H1 (cell line): ENCODE measurements at regions not wholly inside any gene's neighbourhood (a gene's known extent, or its start where the extent isn't known, plus 50 kb on each side); places are given as distances from the start of the nearest gene placed in this dataset.

ENCODE experiments used
- CTCF ChIA-PET: fragments of 300-600 bp; sonication (Branson Sonifier 250); formaldehyde crosslinking; loops from one replicate; lab custom pipeline; 2021; ENCODE audit not compliant: partially characterized antibody; lab: Charles Lee
- POLR2A ChIA-PET: fragments of 300-600 bp; sonication (Branson Sonifier 250); formaldehyde crosslinking; loops from one replicate; lab custom pipeline; 2021; ENCODE audit warnings: inconsistent platforms; ENCODE audit not compliant: partially characterized antibody; lab: Charles Lee
- DNase-seq, 2 experiments: peaks; one replicate each; pipeline versions ENCODE4 v3.0.0 to v3.0.0-alpha.2; 2010 to 2022; ENCODE audit warnings: low spot score in 2 of 2, low read depth in 1 of 2, mixed read lengths in 1 of 2
- FAIRE-seq: peaks from 2 replicates; lab custom pipeline; 2011; peaks lifted over from hg19 to GRCh38; lab: Jason Lieb, UNC
- H2AFZ ChIP-seq: 2 replicates; pipeline ENCODE4 v1.8.1; 2012; ENCODE audit warnings: low read length, inconsistent platforms
- H2AK5ac ChIP-seq: 2 replicates; pipeline ENCODE4 v1.6.1; 2013; ENCODE audit warnings: low read depth, low read length
- H2BK120ac ChIP-seq: replicated peaks from 2 replicates; pipeline ENCODE3; 2013; ENCODE audit warnings: low read depth, low read length, inconsistent platforms
- H2BK12ac ChIP-seq: 2 replicates; pipeline ENCODE4 v1.6.1; 2013; ENCODE audit warnings: low read depth, low read length
- H2BK15ac ChIP-seq: 2 replicates; pipeline ENCODE4 v1.6.1; 2013; ENCODE audit warnings: low read length
- H2BK20ac ChIP-seq: 2 replicates; pipeline ENCODE4 v1.6.1; 2013; ENCODE audit warnings: low read length
- H2BK5ac ChIP-seq: 2 replicates; pipeline ENCODE4 v1.6.1; 2013; ENCODE audit warnings: low read depth, low read length
- H3K14ac ChIP-seq: 2 replicates; pipeline ENCODE4 v1.6.1; 2013; ENCODE audit warnings: inconsistent platforms; ENCODE audit not compliant: insufficient read length
- H3K18ac ChIP-seq: 2 replicates; pipeline ENCODE4 v1.6.1; 2013; ENCODE audit warnings: low read length; ENCODE audit errors: extremely low read depth
- H3K23ac ChIP-seq: 2 replicates; pipeline ENCODE4 v1.6.1; 2013; ENCODE audit warnings: inconsistent platforms; ENCODE audit not compliant: insufficient read length
- H3K23me2 ChIP-seq: 2 replicates; pipeline ENCODE4 v1.6.1; 2013; ENCODE audit warnings: low read depth, low read length
- H3K27ac ChIP-seq: 2 replicates; pipeline ENCODE4 v1.6.1; 2011; ENCODE audit warnings: low read depth, low read length, inconsistent platforms
- H3K27me3 ChIP-seq, 4 experiments: replicated peaks in 1 of 4; 1 replicate in 1 of 4; 2 replicates in 3 of 4; pipeline versions ENCODE4 v1.6.1 to v1.8.1; 2011 to 2013; ENCODE audit warnings: low read length in 3 of 4, mild to moderate bottlenecking in 3 of 4, inconsistent platforms in 2 of 4, mixed read lengths in 2 of 4, moderate library complexity in 1 of 4; ENCODE audit not compliant: control insufficient read depth in 3 of 4, insufficient read depth in 3 of 4; ENCODE audit errors: extremely low read depth in 1 of 4
- H3K36me3 ChIP-seq, 4 experiments: 2 replicates each; pipeline versions ENCODE4 v1.6.1 to v1.8.1; 2011 to 2013; ENCODE audit warnings: mild to moderate bottlenecking in 4 of 4, low read length in 3 of 4, moderate library complexity in 2 of 4, control low read depth in 1 of 4, inconsistent platforms in 1 of 4; ENCODE audit not compliant: insufficient read depth in 4 of 4, control insufficient read depth in 2 of 4
- H3K4ac ChIP-seq: replicated peaks from 2 replicates; pipeline ENCODE3; 2013; ENCODE audit warnings: low read length, low read depth, mixed read lengths, inconsistent platforms; ENCODE audit not compliant: insufficient read length
- H3K4me1 ChIP-seq, 4 experiments: replicated peaks in 1 of 4; 1 replicate in 1 of 4; 2 replicates in 3 of 4; pipeline versions ENCODE4 v1.6.1 to v1.8.1; 2011 to 2013; ENCODE audit warnings: low read length in 3 of 4, inconsistent platforms in 2 of 4, mixed read lengths in 1 of 4; ENCODE audit not compliant: insufficient read depth in 4 of 4, control insufficient read depth in 3 of 4
- H3K4me2 ChIP-seq, 2 experiments: 2 replicates each; pipeline versions ENCODE4 v1.6.1 to v1.8.1; 2011 to 2013; ENCODE audit warnings: low read depth in 2 of 2, low read length in 2 of 2, control low read depth in 1 of 2, inconsistent platforms in 1 of 2, mild to moderate bottlenecking in 1 of 2; ENCODE audit not compliant: insufficient read depth in 1 of 2
- H3K4me3 ChIP-seq, 4 experiments: fragments of 200-600, 300-600 bp in 1 of 4; sonication (generic), shearing (Covaris generic), sonication (Bioruptor Twin) in 1 of 4; 2 replicates each; pipeline versions ENCODE4 v1.5.1 to v1.8.1; 2011 to 2016; ENCODE audit warnings: low read length in 4 of 4, low read depth in 3 of 4, control low read depth in 2 of 4, inconsistent platforms in 2 of 4, mild to moderate bottlenecking in 2 of 4, mixed read lengths in 1 of 4, moderate library complexity in 1 of 4; ENCODE audit not compliant: insufficient read depth in 2 of 4; ENCODE audit errors: extremely low read depth in 1 of 4
- H3K56ac ChIP-seq: replicated peaks from 2 replicates; pipeline ENCODE3; 2013; ENCODE audit warnings: low read depth, mild to moderate bottlenecking, mixed read lengths, low read length, inconsistent platforms; ENCODE audit not compliant: insufficient read length
- H3K79me1 ChIP-seq: 2 replicates; pipeline ENCODE4 v1.6.1; 2013; ENCODE audit warnings: low read depth, low read length, control low read depth
- H3K79me2 ChIP-seq, 2 experiments: 2 replicates each; pipeline versions ENCODE4 v1.6.1 to v1.8.1; 2012 to 2013; ENCODE audit warnings: low read length in 2 of 2, mild to moderate bottlenecking in 2 of 2, inconsistent platforms in 1 of 2; ENCODE audit not compliant: insufficient read depth in 2 of 2, control insufficient read depth in 1 of 2
- H3K9ac ChIP-seq, 4 experiments: replicated peaks in 1 of 4; 1 replicate in 1 of 4; 2 replicates in 3 of 4; pipeline versions ENCODE4 v1.6.1 to v1.8.1; 2011 to 2013; ENCODE audit warnings: low read depth in 3 of 4, low read length in 3 of 4, control low read depth in 2 of 4, mild to moderate bottlenecking in 2 of 4, moderate library complexity in 2 of 4, inconsistent platforms in 1 of 4; ENCODE audit errors: extremely low read depth in 1 of 4
- H3K9me3 ChIP-seq, 2 experiments: 2 replicates each; pipeline versions ENCODE4 v1.6.1 to v1.8.1; 2012 to 2013; ENCODE audit warnings: mild to moderate bottlenecking in 2 of 2, moderate library complexity in 2 of 2, control low read depth in 1 of 2, inconsistent platforms in 1 of 2, low read depth in 1 of 2, low read length in 1 of 2, mixed read lengths in 1 of 2; ENCODE audit not compliant: insufficient read depth in 2 of 2
- H4K20me1 ChIP-seq, 2 experiments: replicated peaks in 1 of 2; 2 replicates each; pipeline versions ENCODE3 to v1.8.1; 2011 to 2013; ENCODE audit warnings: inconsistent platforms in 2 of 2, low read length in 2 of 2, mild to moderate bottlenecking in 1 of 2; ENCODE audit not compliant: insufficient read depth in 2 of 2, control insufficient read depth in 1 of 2
- H4K5ac ChIP-seq: 2 replicates; pipeline ENCODE4 v1.6.1; 2013; ENCODE audit warnings: low read length, low read depth, mixed read lengths, inconsistent platforms; ENCODE audit not compliant: insufficient read length
- H4K8ac ChIP-seq: 2 replicates; pipeline ENCODE4 v1.8.0; 2013; ENCODE audit warnings: mild to moderate bottlenecking, moderate library complexity, low read length, inconsistent platforms; ENCODE audit not compliant: insufficient read depth; ENCODE audit errors: extremely low read depth
- H4K91ac ChIP-seq: replicated peaks from 2 replicates; pipeline ENCODE3; 2013; ENCODE audit warnings: low read length, mixed read lengths, inconsistent platforms; ENCODE audit not compliant: insufficient read length
- ASH2L ChIP-seq: fragments of 200-600, 300-600 bp; sonication (generic); IDR thresholded peaks from one replicate; pipeline ENCODE4 v1.7.1; 2017; ENCODE audit warnings: low read length
- CEBPB ChIP-seq: IDR thresholded peaks from 2 replicates; pipeline ENCODE4 v1.6.1; 2012; ENCODE audit warnings: low read depth, low read length
- CTBP2 ChIP-seq: IDR thresholded peaks from 2 replicates; pipeline ENCODE4 v1.7.0; 2011; ENCODE audit warnings: borderline replicate concordance, mild to moderate bottlenecking, moderate library complexity, mixed read lengths, low read length; ENCODE audit not compliant: insufficient read depth, insufficient read length
- EGR1 ChIP-seq: IDR thresholded peaks from 2 replicates; pipeline ENCODE4 v1.6.1; 2011; ENCODE audit warnings: low read depth, low read length, borderline replicate concordance
- EZH2 ChIP-seq: fragments of 200-600 bp; sonication (generic); IDR thresholded peaks from 2 replicates; pipeline ENCODE4 v1.7.1; 2012; ENCODE audit warnings: low read depth, mild to moderate bottlenecking, moderate library complexity, low read length, inconsistent platforms; ENCODE audit not compliant: severe bottlenecking
- GABPA ChIP-seq: IDR thresholded peaks from 2 replicates; pipeline ENCODE4 v1.6.1; 2011; ENCODE audit warnings: mild to moderate bottlenecking, low read length, moderate library complexity, borderline replicate concordance; ENCODE audit not compliant: insufficient read depth
- RAD21 ChIP-seq, 2 experiments: IDR thresholded peaks in 1 of 2; conservative IDR thresholded peaks in 1 of 2; 2 replicates each; pipeline ENCODE4 v1.6.1; 2011; ENCODE audit warnings: low read depth in 2 of 2, low read length in 2 of 2, improper control_type of control experiment in 1 of 2, inconsistent platforms in 1 of 2, mild to moderate bottlenecking in 1 of 2, moderate library complexity in 1 of 2
- RFX5 ChIP-seq: IDR thresholded peaks from 2 replicates; pipeline ENCODE4 v1.6.1; 2011; ENCODE audit warnings: low read depth, low read length, improper control_type of control experiment, borderline replicate concordance
- TF ChIP-seq, protein P1 (sequence below): IDR thresholded peaks from 2 replicates; pipeline ENCODE4 v1.6.1; 2012; ENCODE audit warnings: low read length, inconsistent platforms
- TF ChIP-seq, protein P2 (sequence below): IDR thresholded peaks from 2 replicates; pipeline ENCODE4 v1.6.1; 2011; ENCODE audit warnings: low read length, improper control_type of control experiment

DNA sequence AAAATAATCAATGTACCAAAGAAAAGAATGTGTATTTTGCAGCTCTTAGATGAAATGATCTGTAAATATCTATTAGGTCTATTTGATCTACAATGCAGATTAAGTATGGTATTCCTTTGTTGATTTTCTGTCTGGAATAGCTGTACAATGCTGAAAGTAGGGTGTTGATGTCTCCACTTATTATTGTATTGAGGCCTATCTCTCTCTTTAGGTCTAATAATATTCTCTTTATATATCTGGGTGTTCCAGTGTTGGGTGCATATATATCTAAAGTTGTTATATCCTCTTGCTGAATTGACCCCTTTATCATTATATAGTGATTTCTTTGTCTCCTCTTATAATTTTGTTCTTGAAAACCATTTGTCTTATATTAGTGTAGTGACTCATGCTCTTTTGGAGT, 885.5 kb upstream of the FOXG1 start:
- H3K79me2 ChIP-seq: no peaks in the 10 kb centered on the region
- H3K27ac ChIP-seq: no peak overlapping the region
- no peaks in the 10 kb centered on the region for H3K4me1 ChIP-seq
- no peak overlapping the region for H2BK12ac ChIP-seq
- H3K79me1 ChIP-seq: no peaks in the 10 kb centered on the region
- no peak overlapping the region for H3K4ac ChIP-seq
- no peak overlapping the region for H2AK5ac ChIP-seq
- no peak overlapping the region for H2BK20ac ChIP-seq
- no peak overlapping the region for H4K5ac ChIP-seq
- H3K4me3 ChIP-seq: no peak overlapping the region
- FAIRE-seq (no peak), DNase-seq (no peak)
- H4K20me1 ChIP-seq: no peaks in the 10 kb centered on the region
- no peak overlapping the region for H4K91ac ChIP-seq
- H3K4me2 ChIP-seq: no peak overlapping the region
- H3K23ac ChIP-seq: no peak overlapping the region
- H4K8ac ChIP-seq: no peak overlapping the region
- no peaks in the 10 kb centered on the region for H3K9me3 ChIP-seq
- no peak overlapping the region for H2BK120ac ChIP-seq
- H3K36me3 ChIP-seq: no peaks in the 10 kb centered on the region
- no peak overlapping the region for H3K56ac ChIP-seq
- H3K27me3 ChIP-seq: no peaks in the 10 kb centered on the region
- H2AFZ ChIP-seq: no peak overlapping the region
- no peak overlapping the region for H2BK15ac ChIP-seq
- no peaks in the 10 kb centered on the region for H3K23me2 ChIP-seq
- no peak overlapping the region for H2BK5ac ChIP-seq
- CTCF ChIA-PET: interaction anchor here (1.4 kb wide), 1 partner anchor 9 kb away, joined by 3 read pairs; no protein-coding TSS in a partner anchor
- no peak overlapping the region for H3K18ac ChIP-seq
- H3K14ac ChIP-seq: no peak overlapping the region
- H3K9ac ChIP-seq: no peak overlapping the region
- POLR2A ChIA-PET: no interaction called here
- no peak for TF ChIP-seq RFX5
- TF ChIP-seq, protein P1, sequence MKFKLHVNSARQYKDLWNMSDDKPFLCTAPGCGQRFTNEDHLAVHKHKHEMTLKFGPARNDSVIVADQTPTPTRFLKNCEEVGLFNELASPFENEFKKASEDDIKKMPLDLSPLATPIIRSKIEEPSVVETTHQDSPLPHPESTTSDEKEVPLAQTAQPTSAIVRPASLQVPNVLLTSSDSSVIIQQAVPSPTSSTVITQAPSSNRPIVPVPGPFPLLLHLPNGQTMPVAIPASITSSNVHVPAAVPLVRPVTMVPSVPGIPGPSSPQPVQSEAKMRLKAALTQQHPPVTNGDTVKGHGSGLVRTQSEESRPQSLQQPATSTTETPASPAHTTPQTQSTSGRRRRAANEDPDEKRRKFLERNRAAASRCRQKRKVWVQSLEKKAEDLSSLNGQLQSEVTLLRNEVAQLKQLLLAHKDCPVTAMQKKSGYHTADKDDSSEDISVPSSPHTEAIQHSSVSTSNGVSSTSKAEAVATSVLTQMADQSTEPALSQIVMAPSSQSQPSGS: no peak
- TF ChIP-seq RAD21 (IDR thresholded peaks at IDR 0.05 in 1 of 2, conservative IDR thresholded peaks at IDR 0.05 in 1 of 2; ENCODE audit: low read depth in 2 of 2, low read length in 2 of 2): no peak
- no peak for TF ChIP-seq EZH2
- TF ChIP-seq EGR1: no peak
- no peak for TF ChIP-seq ASH2L
- no peak for TF ChIP-seq CEBPB
- TF ChIP-seq, protein P2, sequence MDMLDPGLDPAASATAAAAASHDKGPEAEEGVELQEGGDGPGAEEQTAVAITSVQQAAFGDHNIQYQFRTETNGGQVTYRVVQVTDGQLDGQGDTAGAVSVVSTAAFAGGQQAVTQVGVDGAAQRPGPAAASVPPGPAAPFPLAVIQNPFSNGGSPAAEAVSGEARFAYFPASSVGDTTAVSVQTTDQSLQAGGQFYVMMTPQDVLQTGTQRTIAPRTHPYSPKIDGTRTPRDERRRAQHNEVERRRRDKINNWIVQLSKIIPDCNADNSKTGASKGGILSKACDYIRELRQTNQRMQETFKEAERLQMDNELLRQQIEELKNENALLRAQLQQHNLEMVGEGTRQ: no peak
- no peak for TF ChIP-seq CTBP2
- TF ChIP-seq GABPA: no peak
